ENCODE measurements at regions not wholly inside any gene's neighbourhood (a gene's known extent, or its start where the extent isn't known, plus 50 kb on each side); places are given as distances from the start of the nearest gene placed in this dataset.

DNA sequence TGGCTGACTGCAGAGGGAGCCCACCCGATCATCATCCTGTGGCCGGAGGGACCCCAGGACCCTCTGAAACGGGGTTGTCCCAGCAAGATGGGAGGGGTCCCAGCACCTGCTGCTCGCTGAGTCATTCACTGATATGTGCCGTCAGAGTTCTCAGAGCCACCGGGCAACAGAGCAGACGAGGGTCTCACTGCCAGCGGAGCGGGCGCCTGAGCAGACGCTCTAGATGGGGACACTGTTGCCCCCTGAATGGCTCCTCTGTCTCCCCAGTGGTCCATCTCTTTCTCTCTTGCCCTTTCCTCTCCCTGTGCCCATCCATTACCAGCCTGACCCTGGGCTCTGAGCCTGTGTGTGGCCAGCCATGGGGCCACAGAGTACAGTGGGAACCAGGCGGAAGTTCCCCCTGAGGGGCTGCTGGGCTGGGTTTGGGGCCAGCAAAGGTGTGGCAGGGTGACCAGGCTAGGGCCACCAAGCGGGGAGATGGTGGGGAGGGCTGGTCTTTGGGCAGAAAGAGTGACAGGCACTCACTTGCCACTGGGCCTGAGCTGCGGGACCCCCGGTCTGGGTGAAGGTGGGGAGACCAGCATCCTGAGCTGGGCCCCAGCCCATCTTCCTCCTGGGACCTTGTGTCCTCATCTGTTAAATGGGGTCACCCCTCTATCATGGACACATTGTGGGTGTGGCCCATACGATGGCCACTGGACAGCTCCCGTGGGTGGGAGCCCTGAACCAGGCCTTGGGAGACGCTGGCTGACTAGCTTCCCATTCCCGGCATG is 90.9 kb downstream of the HMX1 start:
- Mint-ChIP-seq H3K36me3 (ENCODE audit: low read depth) (no peaks in the 10 kb centered on the region), H3K4me3 (no peak overlapping the region), H3K27ac (no peak overlapping the region), H3K9me3 (no peaks in the 10 kb centered on the region), H3K4me1 (ENCODE audit: low read depth) (no peaks in the 10 kb centered on the region), H3K27me3 (ENCODE audit: low read depth) (no peaks in the 10 kb centered on the region)
- intact Hi-C loops (cut with micrococcal nuclease): no loop called here
- DNase-seq: no peak
- CTCF ChIA-PET: no interaction called here

DNA sequence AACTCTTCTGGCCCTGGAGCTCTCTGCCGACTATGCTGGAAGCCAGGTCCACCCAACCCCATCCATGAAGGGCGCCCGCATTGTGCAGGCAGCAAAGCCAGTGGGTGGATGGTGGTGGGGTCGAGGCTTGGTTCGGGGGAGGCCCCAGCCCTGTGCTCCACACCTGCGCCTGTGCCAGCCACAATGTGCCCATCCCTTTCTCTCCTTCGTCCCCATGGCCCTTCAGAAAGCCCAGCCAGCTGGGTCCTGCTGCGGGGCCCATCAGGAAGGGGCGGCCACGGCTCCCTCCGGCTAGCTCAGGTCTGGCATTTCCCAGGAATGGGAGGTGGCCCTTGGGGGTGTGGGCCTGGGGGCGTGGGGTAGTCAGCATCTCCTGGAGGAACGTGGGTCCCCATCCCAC is 91.6 kb downstream of the HMX1 start:
- CTCF ChIA-PET: no interaction called here
- Mint-ChIP-seq H3K9me3 (no peaks in the 10 kb centered on the region), H3K4me3 (no peak overlapping the region), H3K4me1 (ENCODE audit: low read depth) (no peaks in the 10 kb centered on the region), H3K36me3 (ENCODE audit: low read depth) (no peaks in the 10 kb centered on the region), H3K27ac (no peak overlapping the region), H3K27me3 (ENCODE audit: low read depth) (no peaks in the 10 kb centered on the region)
- intact Hi-C loops (cut with micrococcal nuclease): no loop called here
- no peak for DNase-seq

DNA sequence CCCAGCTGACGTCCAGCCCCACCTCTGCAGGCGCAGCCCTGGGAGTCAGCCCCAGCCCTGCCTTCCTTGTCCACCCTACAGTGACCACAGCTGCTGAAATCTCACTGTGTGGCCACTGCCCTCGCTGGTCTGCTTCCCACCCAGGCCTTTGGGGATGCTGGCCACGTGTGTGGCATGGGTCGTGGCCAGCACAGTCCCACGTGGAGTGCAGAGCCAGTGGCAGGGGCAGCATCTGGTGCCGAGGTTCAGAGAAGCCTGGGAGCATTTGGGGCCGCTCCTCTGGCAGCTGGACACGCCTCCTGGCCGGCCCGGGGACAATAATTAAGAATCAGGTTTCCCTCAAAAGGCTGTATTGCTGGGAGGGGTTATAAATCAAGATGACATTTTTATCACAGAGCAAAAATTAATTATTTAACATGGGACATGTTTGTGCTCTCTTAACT is 92.1 kb downstream of the HMX1 start:
- intact Hi-C loops (cut with micrococcal nuclease): no loop called here
- no peak overlapping the region for H3K4me3 Mint-ChIP-seq
- no peaks in the 10 kb centered on the region for H3K27me3 Mint-ChIP-seq (ENCODE audit: low read depth)
- H3K9me3 Mint-ChIP-seq: no peaks in the 10 kb centered on the region
- DNase-seq: no peak
- no peak overlapping the region for H3K27ac Mint-ChIP-seq
- CTCF ChIA-PET: no interaction called here
- H3K36me3 Mint-ChIP-seq (ENCODE audit: low read depth): no peaks in the 10 kb centered on the region
- no peaks in the 10 kb centered on the region for H3K4me1 Mint-ChIP-seq (ENCODE audit: low read depth)

DNA sequence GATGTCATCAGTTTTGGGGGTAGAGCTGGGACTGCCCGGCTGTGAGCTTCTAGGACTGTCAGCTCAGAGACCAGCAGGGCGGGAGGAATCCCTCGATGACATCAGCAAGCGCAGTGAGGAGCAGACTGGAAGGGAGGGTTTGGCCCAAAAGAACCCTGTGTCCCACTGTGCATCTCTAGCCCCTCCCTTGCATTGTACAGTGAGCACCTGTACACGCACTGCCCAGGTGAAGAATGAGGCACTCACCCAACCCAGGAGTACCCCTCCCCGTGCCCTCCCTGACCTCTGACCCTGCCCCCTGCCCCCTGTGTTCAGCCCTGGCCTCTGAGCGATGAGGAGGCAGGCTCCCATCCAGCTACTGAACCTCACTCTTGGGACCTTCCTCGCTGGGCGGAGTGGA is 92.9 kb downstream of the HMX1 start:
- Mint-ChIP-seq H3K9me3 (no peaks in the 10 kb centered on the region), H3K4me1 (ENCODE audit: low read depth) (no peaks in the 10 kb centered on the region), H3K27ac (no peak overlapping the region), H3K36me3 (ENCODE audit: low read depth) (no peaks in the 10 kb centered on the region), H3K4me3 (no peak overlapping the region), H3K27me3 (ENCODE audit: low read depth) (no peaks in the 10 kb centered on the region)
- intact Hi-C loops (cut with micrococcal nuclease): no loop called here
- CTCF ChIA-PET: no interaction called here
- no peak for DNase-seq

DNA sequence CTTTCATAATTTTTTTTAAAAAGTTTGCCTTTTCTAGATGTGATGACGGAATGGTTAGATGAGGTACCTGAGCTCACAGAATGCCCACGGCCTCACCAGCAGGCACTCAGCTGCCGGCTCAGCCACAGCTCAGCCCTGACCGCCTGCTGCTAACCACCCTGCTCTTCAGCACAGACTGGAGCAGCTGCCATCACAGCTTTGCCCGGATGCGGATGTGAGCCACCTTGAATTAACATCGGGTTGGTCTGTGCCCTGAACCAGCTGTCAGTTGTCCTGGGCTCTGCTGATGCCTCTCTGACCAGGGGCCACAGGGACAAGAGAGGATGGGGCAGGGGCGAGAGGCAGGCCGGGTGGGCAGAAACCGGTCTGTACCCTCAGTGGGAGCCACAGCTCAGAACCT is 93.3 kb downstream of the HMX1 start:
- intact Hi-C loops (cut with micrococcal nuclease): no loop called here
- H3K36me3 Mint-ChIP-seq (ENCODE audit: low read depth): no peaks in the 10 kb centered on the region
- H3K9me3 Mint-ChIP-seq: no peaks in the 10 kb centered on the region
- no peak overlapping the region for H3K4me3 Mint-ChIP-seq
- no peak overlapping the region for H3K27ac Mint-ChIP-seq
- H3K27me3 Mint-ChIP-seq (ENCODE audit: low read depth): no peaks in the 10 kb centered on the region
- CTCF ChIA-PET: no interaction called here
- DNase-seq: no peak
- H3K4me1 Mint-ChIP-seq (ENCODE audit: low read depth): no peaks in the 10 kb centered on the region

DNA sequence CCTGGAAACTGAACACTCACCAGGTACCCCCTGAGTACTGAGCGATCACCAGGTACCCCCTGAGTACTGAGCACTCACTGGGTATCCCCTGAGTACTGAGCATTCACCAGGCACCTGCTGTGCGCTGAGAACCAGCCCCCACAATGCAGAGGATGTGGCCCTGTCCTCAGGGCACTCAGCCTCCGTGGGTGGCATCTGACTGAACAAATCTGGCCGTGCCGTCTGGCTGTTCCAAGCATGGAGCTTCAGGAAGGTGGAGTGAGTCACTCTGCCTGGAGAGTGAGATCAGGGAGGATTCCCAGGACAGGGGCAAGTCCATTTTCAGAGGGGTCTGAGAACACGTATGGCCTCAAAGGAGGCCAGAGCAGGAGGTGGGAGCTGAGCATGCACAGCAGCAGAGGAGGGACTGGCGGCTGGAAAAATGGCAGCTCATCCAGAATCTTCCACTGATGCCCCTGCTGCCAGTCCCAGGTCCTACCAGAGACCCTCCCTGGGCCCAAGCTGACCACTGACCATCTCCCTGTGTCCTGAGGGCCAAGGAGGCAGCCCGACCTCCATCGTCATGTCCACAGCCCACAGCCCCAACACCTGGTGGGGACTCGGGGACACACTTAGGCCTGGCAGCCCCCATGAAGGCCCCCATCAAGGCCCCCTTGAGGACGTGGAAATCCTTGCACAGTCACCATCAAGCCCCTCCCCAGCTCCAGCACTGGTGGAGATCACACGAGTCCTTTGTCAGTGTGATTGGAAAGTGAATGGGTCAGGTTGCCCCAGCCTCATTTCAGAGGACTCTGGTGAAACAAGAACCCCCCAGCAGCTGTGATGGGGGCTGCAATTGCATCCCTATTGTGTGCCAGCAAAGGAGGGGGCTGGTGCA is 94.1 kb downstream of the HMX1 start:
- Mint-ChIP-seq H3K27ac (no peak overlapping the region), H3K36me3 (ENCODE audit: low read depth) (no peaks in the 10 kb centered on the region), H3K9me3 (no peaks in the 10 kb centered on the region), H3K4me3 (no peak overlapping the region), H3K27me3 (ENCODE audit: low read depth) (no peaks in the 10 kb centered on the region), H3K4me1 (ENCODE audit: low read depth) (no peaks in the 10 kb centered on the region)
- no peak for DNase-seq
- intact Hi-C loops (cut with micrococcal nuclease): no loop called here
- CTCF ChIA-PET: no interaction called here

DNA sequence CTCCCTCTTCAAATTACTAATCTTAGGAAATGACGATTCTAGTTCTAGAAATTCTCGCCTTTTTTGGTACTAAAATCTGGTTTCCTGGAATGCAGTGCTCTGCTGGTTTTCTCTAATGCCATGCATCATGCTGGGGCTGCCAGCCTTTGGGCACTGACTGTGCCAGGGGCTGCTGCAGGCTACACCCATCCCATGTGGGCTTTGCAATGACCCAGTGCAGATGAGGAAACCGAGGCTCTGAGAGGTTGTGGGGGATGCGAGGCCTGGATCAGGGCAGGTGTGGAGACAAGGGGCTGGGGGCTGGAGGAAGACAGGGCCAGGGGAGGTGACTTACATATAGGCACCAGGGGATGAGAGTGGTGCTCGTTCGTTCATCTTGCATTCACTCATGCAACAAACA is 95.3 kb downstream of the HMX1 start:
- Mint-ChIP-seq H3K36me3 (ENCODE audit: low read depth) (no peaks in the 10 kb centered on the region), H3K27me3 (ENCODE audit: low read depth) (no peaks in the 10 kb centered on the region), H3K4me3 (no peak overlapping the region), H3K27ac (no peak overlapping the region), H3K9me3 (no peaks in the 10 kb centered on the region), H3K4me1 (ENCODE audit: low read depth) (no peaks in the 10 kb centered on the region)
- CTCF ChIA-PET: no interaction called here
- DNase-seq: no peak
- intact Hi-C loops (cut with micrococcal nuclease): no loop called here

DNA sequence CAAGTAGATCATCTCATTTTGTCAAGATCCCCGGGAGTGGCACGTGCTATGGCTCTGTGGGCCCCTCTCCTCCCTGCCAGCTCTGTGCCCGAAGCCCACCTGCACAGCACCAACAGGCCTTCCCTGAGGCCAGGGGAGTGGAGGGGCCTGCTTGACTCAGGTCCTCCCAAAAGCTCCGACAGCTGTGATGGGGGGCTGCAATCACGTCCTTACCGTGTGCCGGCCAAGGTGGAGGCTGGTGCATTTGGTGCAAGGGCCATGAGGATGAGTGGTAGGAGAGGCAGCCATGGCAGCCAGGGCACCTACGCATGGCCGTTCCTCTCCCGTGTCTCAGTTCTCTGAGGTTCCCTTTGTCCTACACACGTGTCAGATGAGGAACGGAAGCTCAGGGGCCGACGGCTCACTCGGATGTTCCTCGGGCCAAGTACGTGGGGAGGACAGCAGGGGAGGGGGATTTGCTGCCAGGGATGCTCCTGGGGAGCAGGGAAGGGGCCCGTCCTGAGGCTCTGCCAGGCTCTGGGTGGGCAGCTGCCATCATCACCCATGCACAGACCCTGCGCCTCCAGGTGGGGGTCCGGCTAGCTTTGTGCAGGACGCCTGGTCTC is 95.8 kb downstream of the HMX1 start:
- Mint-ChIP-seq H3K27ac (no peak overlapping the region), H3K4me1 (ENCODE audit: low read depth) (no peaks in the 10 kb centered on the region), H3K9me3 (no peaks in the 10 kb centered on the region), H3K27me3 (ENCODE audit: low read depth) (no peaks in the 10 kb centered on the region), H3K4me3 (no peak overlapping the region), H3K36me3 (ENCODE audit: low read depth) (no peaks in the 10 kb centered on the region)
- no peak for DNase-seq
- CTCF ChIA-PET: no interaction called here
- intact Hi-C loops (cut with micrococcal nuclease): no loop called here

DNA sequence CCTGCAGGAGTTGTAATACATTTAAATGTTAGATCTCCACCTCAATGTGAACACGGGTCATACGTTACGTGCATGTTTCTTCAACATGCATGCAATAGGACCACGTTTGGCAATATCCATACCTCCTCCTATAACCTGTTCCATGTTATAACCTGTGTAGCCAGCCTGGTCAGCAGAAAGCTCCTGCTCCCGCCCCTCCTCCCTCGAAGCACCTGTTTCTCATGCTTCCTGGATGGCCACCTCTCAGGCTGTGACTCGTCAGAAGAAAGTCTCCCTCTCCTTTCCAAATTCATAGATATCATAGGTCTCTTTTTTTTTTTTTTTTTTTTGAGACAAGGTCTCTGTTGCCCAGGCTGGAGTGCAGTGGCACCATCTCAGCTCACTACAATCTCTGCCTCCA is 96.5 kb downstream of the HMX1 start:
- intact Hi-C loops (cut with micrococcal nuclease): no loop called here
- no peaks in the 10 kb centered on the region for H3K9me3 Mint-ChIP-seq
- H3K27me3 Mint-ChIP-seq (ENCODE audit: low read depth): no peaks in the 10 kb centered on the region
- CTCF ChIA-PET: no interaction called here
- no peak for DNase-seq
- H3K27ac Mint-ChIP-seq: no peak overlapping the region
- no peak overlapping the region for H3K4me3 Mint-ChIP-seq
- H3K4me1 Mint-ChIP-seq (ENCODE audit: low read depth): no peaks in the 10 kb centered on the region
- H3K36me3 Mint-ChIP-seq (ENCODE audit: low read depth): no peaks in the 10 kb centered on the region

DNA sequence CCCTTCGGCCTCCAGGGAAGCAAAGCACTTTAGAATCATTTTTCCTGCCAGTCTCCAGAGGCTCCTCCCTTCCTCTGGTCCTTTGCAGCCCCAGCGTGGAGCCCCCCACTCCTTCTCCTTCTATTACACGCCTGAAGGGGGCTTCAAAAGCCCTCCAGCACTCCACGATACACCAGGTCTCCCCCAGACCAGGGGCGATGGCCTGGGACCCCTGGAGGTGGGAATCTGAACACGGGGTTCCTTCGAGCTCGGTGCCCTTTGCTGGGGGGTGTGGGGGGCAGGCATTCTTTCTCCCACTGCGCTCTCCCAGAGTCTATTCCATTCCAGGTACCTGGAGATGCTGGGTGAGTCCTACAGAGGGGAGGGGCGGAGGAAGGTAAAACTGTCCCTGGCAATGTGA is 97.6 kb downstream of the HMX1 start:
- intact Hi-C loops (cut with micrococcal nuclease): no loop called here
- H3K27ac Mint-ChIP-seq: no peak overlapping the region
- no peak overlapping the region for H3K4me3 Mint-ChIP-seq
- H3K36me3 Mint-ChIP-seq (ENCODE audit: low read depth): no peaks in the 10 kb centered on the region
- CTCF ChIA-PET: no interaction called here
- H3K9me3 Mint-ChIP-seq: no peaks in the 10 kb centered on the region
- H3K27me3 Mint-ChIP-seq (ENCODE audit: low read depth): no peaks in the 10 kb centered on the region
- H3K4me1 Mint-ChIP-seq (ENCODE audit: low read depth): no peaks in the 10 kb centered on the region
- no peak for DNase-seq

DNA sequence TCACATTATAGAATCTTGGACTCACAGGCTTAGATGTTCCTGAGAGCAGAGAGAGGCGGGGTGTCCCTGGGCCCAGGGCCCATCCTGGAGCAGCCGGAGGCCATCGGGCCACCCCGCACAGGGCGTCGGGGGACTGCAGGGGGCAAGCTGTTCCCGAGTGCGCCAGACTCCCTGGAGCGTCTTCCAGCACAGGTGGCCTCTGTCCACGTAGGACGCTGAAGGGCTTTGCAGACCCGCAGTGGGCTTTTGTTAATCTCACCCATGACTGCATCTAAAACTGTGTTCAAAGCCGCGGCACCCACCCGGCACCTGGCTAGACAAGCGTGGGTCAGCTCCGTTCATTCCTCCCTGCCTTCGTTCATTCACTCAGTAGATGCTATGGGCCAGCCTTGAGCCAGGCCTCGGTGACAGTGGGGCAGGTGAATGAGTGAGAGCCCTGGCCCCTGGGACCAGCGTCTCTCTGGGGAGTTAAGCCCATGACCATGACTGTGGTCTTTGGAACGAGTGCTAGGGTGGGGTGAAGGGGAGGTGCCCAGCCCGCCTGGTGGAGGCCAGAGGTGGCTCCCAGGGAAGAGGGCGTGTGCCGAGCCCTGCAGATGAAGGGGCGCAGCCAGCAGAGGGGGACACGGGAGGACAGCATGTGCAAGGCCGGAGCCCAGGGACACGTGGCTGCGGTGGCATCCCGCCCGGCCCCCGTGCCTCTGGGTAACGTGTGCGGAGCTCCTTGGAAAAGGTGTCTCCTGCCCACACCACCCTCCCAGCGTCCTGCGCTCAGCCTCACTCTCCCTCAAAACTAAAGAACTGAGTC is 98.3 kb downstream of the HMX1 start:
- H3K36me3 Mint-ChIP-seq (ENCODE audit: low read depth): no peaks in the 10 kb centered on the region
- no peaks in the 10 kb centered on the region for H3K27me3 Mint-ChIP-seq (ENCODE audit: low read depth)
- H3K4me3 Mint-ChIP-seq: no peak overlapping the region
- no peak overlapping the region for H3K27ac Mint-ChIP-seq
- intact Hi-C loops (cut with micrococcal nuclease): no loop called here
- no peak for DNase-seq
- no peaks in the 10 kb centered on the region for H3K4me1 Mint-ChIP-seq (ENCODE audit: low read depth)
- CTCF ChIA-PET: no interaction called here
- H3K9me3 Mint-ChIP-seq: no peaks in the 10 kb centered on the region

DNA sequence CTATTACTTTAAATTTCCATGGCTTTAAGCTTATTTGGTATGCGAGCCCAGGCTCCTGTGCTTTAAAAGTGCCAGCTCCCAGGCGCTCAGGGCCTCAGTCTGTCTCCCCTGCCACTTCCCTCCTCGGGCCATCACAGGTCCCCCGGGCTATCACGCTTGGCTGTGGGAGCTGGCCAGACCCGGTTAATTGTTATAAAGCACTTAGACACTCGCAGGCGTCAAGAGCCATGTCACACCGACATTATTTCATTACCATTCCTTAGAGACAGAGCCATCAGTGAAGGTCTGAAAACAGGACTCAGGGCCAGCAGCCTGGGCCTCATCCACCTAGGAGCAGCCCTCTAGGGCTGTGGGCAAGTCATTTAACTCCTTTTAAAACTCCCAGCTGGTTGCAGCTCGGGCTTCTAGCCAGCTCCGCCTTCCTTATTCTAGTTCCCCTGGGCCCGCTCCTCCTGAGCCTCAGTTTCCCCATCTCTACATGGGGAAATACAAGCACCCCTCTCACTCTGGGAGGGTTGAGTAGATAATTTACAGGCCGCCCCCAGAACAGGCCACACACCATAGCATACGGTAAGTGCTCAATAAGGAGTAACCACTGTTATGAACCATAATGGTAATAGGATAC is 99.0 kb downstream of the HMX1 start:
- no peaks in the 10 kb centered on the region for H3K9me3 Mint-ChIP-seq
- no peak overlapping the region for H3K27ac Mint-ChIP-seq
- no peak overlapping the region for H3K4me3 Mint-ChIP-seq
- no peak for DNase-seq
- no peaks in the 10 kb centered on the region for H3K36me3 Mint-ChIP-seq (ENCODE audit: low read depth)
- H3K4me1 Mint-ChIP-seq (ENCODE audit: low read depth): no peaks in the 10 kb centered on the region
- intact Hi-C loops (cut with micrococcal nuclease): no loop called here
- CTCF ChIA-PET: no interaction called here
- H3K27me3 Mint-ChIP-seq (ENCODE audit: low read depth): no peaks in the 10 kb centered on the region

All from activated naive CD4-positive, alpha-beta T cell treated with anti-CD3 and anti-CD28 coated beads for 36 hours (primary cell).